EH (cell line): ENCODE measurements at regions not wholly inside any gene's neighbourhood (a gene's known extent, or its start where the extent isn't known, plus 50 kb on each side); places are given as distances from the start of the nearest gene placed in this dataset.
"Not testable (repeated sequence)": the region's sequence is repeated elsewhere in the genome, so short reads cannot be mapped to it uniquely, and the experiment has no call there.

Source experiments
- DNase-seq: peaks from one replicate; pipeline ENCODE4 v3.0.0-alpha.2; 2015; ENCODE audit warnings: low read depth

GRCh38 chr4:129707949-129708348, 612.0 kb downstream of the C4orf33 start:
- DNase-seq = no peak

GRCh38 chr4:129708784-129709183, 612.8 kb downstream of the C4orf33 start:
- no peak for DNase-seq

- DNase-seq = no peak
Measured at GRCh38 chr4:129738175-129738574, 642.2 kb downstream of the C4orf33 start.

- no peak for DNase-seq
Measured at GRCh38 chr4:129747756-129748155, 651.8 kb downstream of the C4orf33 start.

- DNase-seq = no peak
Measured at GRCh38 chr4:129748991-129749390, 653.0 kb downstream of the C4orf33 start.

GRCh38 chr4:129751646-129752045, 655.7 kb downstream of the C4orf33 start:
- no peak for DNase-seq

- no peak for DNase-seq
Measured at GRCh38 chr4:129783596-129783995, 687.6 kb downstream of the C4orf33 start.

- DNase-seq = no peak
Measured at GRCh38 chr4:129788486-129788885, 692.5 kb downstream of the C4orf33 start.

GRCh38 chr4:129804461-129804981, 708.6 kb downstream of the C4orf33 start:
- no peak for DNase-seq

- DNase-seq = no peak
Measured at GRCh38 chr4:129806986-129807385, 711.0 kb downstream of the C4orf33 start.

GRCh38 chr4:129808242-129808641, 712.3 kb downstream of the C4orf33 start:
- no peak for DNase-seq

GRCh38 chr4:129821073-129821472, 725.1 kb downstream of the C4orf33 start:
- no peak for DNase-seq

GRCh38 chr4:129821963-129822362, 726.0 kb downstream of the C4orf33 start:
- no peak for DNase-seq

GRCh38 chr4:129822701-129823100, 726.7 kb downstream of the C4orf33 start:
- no peak for DNase-seq

GRCh38 chr4:129823105-129823504, 727.2 kb downstream of the C4orf33 start:
- DNase-seq = no peak

GRCh38 chr4:129829373-129829772, 733.4 kb downstream of the C4orf33 start:
- DNase-seq = no peak

GRCh38 chr4:129839687-129840086, 743.7 kb downstream of the C4orf33 start:
- no peak for DNase-seq

GRCh38 chr4:129842096-129842495, 746.1 kb downstream of the C4orf33 start:
- no peak for DNase-seq

GRCh38 chr4:129852434-129852833, 756.5 kb downstream of the C4orf33 start:
- no peak for DNase-seq

- not testable (repeated sequence) for DNase-seq
Measured at GRCh38 chr4:129853685-129854467, 757.9 kb downstream of the C4orf33 start.

- DNase-seq = no peak
Measured at GRCh38 chr4:129862461-129862860, 766.5 kb downstream of the C4orf33 start.

GRCh38 chr4:129863206-129863605, 767.3 kb downstream of the C4orf33 start:
- no peak for DNase-seq

GRCh38 chr4:129883996-129884395, 788.0 kb downstream of the C4orf33 start:
- DNase-seq = no peak

GRCh38 chr4:129897111-129897510, 801.2 kb downstream of the C4orf33 start:
- DNase-seq = no peak
